ENCODE measurements at regions not wholly inside any gene's neighbourhood (a gene's known extent, or its start where the extent isn't known, plus 50 kb on each side); places are given as distances from the start of the nearest gene placed in this dataset.

DNA sequence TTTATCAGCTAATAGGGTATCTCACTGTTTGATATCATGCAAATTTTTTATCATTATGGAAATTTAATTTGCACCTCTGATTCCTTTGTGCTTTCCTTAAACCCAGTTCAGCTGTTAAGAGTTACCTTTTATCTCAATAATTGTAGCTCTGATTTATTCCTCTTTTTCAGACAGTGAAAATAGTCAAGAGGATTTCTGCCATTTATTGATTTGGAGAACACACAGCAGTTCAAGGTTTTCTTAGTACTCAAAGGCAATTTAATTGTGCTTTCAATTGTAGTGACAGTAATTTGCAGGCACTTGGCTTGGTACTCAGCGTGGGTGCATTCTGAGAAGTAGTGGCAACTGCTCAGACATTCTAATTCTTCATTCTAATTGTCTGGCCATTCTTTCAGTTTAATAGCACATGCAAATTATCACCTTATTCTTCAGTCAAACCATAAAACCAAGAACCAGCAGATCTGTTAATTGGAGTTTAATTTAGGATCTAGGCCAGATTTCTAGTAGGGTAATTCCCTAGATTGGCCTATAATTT, 709.3 kb downstream of the RPS29 start:
- ATAC-seq: no peak
- no peak for TF ChIP-seq SNAI2 (CRISPR knock-in tag; IDR thresholded peaks at IDR 0.05)
- TF ChIP-seq TCF4 (CRISPR knock-in tag; IDR thresholded peaks at IDR 0.05; ENCODE audit: borderline replicate concordance): no peak
- TF ChIP-seq ISL1 (CRISPR knock-in tag; IDR thresholded peaks at IDR 0.05): no peak
- no peak for TF ChIP-seq ZNF70 (CRISPR knock-in tag; IDR thresholded peaks at IDR 0.05)
- no peak for TF ChIP-seq CSRNP3 (CRISPR knock-in tag; IDR thresholded peaks at IDR 0.05)
- no peak for TF ChIP-seq OSR1 (CRISPR knock-in tag; IDR thresholded peaks at IDR 0.05)
- no peak for TF ChIP-seq ZC3H10 (CRISPR knock-in tag; IDR thresholded peaks at IDR 0.05)
- TF ChIP-seq ARNTL (CRISPR knock-in tag; IDR thresholded peaks at IDR 0.05; ENCODE audit: borderline replicate concordance, low read depth): no peak
- no peak for TF ChIP-seq PPARA (CRISPR knock-in tag; IDR thresholded peaks at IDR 0.05; ENCODE audit: borderline replicate concordance)
- no peak for TF ChIP-seq PATZ1 (CRISPR knock-in tag; IDR thresholded peaks at IDR 0.05; ENCODE audit: borderline replicate concordance)
- TF ChIP-seq TSHZ2 (CRISPR knock-in tag; IDR thresholded peaks at IDR 0.05): no peak

DNA sequence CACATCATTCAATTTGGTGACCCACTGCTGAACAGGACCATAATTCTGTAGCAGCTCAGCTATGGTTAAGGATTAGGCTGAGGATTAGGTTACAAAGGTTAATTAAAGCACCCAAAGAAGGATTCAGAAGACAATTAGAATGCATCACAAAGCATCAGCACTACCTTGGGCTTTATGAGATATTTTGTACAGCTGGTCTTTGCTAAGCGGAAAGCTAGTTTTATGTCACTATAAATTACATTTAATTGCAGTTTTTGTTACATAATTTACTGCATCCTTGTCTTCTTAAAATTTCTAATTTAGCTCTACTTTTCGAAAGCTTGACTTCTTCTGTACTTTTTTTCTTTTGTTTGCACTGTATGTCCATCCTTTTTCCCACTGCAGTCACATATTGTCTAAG, 711.5 kb downstream of the RPS29 start:
- TF ChIP-seq TSHZ2 (CRISPR knock-in tag; IDR thresholded peaks at IDR 0.05): no peak

DNA sequence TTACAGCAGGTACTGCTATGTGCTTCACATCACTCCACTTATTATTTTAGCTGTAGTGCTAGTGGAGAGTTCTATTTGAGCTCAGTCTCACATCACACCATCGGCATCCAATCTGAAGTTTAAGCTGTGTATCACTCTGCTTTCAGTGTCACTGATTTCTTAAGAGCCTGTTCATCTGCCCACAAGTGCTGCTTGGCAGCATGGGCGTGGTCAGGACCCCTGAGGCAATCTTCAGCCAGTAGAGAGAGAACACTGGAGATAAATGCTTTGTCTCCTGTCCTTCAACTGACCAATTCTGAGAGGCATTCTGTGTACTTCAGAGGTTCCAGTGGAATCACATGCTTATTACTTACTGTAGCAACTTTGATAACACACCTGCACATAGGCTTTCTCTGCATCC, 728.8 kb downstream of the RPS29 start:
- no peak for TF ChIP-seq CSRNP3 (CRISPR knock-in tag; IDR thresholded peaks at IDR 0.05)
- ATAC-seq: no peak

More for the DNA sequence above, 711.5 kb downstream of the RPS29 start:
- ATAC-seq: no peak

- ATAC-seq: no peak
- TF ChIP-seq ZNF70 (CRISPR knock-in tag; IDR thresholded peaks at IDR 0.05) (no peak), PPARA (CRISPR knock-in tag; IDR thresholded peaks at IDR 0.05; ENCODE audit: borderline replicate concordance) (no peak), ZFP30 (CRISPR knock-in tag; IDR thresholded peaks at IDR 0.05) (no peak), ZNF565 (CRISPR knock-in tag; conservative IDR thresholded peaks at IDR 0.05; ENCODE audit: low read depth) (no peak), RARB (CRISPR knock-in tag; IDR thresholded peaks at IDR 0.05) (no peak), SNAI2 (CRISPR knock-in tag; IDR thresholded peaks at IDR 0.05) (no peak), TSHZ2 (CRISPR knock-in tag; IDR thresholded peaks at IDR 0.05) (no peak), CSDC2 (CRISPR knock-in tag; IDR thresholded peaks at IDR 0.05) (no peak), POU6F1 (CRISPR knock-in tag; IDR thresholded peaks at IDR 0.05; ENCODE audit: borderline replicate concordance, low read depth) (no peak), ESRRG (CRISPR knock-in tag; IDR thresholded peaks at IDR 0.05) (no peak), OSR1 (CRISPR knock-in tag; IDR thresholded peaks at IDR 0.05) (no peak)
- TF ChIP-seq, protein P1, sequence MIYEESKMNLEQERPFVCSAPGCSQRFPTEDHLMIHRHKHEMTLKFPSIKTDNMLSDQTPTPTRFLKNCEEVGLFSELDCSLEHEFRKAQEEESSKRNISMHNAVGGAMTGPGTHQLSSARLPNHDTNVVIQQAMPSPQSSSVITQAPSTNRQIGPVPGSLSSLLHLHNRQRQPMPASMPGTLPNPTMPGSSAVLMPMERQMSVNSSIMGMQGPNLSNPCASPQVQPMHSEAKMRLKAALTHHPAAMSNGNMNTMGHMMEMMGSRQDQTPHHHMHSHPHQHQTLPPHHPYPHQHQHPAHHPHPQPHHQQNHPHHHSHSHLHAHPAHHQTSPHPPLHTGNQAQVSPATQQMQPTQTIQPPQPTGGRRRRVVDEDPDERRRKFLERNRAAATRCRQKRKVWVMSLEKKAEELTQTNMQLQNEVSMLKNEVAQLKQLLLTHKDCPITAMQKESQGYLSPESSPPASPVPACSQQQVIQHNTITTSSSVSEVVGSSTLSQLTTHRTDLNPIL (CRISPR knock-in tag; IDR thresholded peaks at IDR 0.05; ENCODE audit: low read depth): no peak
Measured at GRCh38 chr14:48853159-48853558, 733.0 kb downstream of the RPS29 start.

Measured in SK-N-SH treated with all-trans-retinoic acid at 6 μM for 48 hours (cell line).